ENCODE measurements at regions not wholly inside any gene's neighbourhood (a gene's known extent, or its start where the extent isn't known, plus 50 kb on each side); places are given as distances from the start of the nearest gene placed in this dataset.
"Not testable (repeated sequence)": the region's sequence is repeated elsewhere in the genome, so short reads cannot be mapped to it uniquely, and the experiment has no call there.

DNA sequence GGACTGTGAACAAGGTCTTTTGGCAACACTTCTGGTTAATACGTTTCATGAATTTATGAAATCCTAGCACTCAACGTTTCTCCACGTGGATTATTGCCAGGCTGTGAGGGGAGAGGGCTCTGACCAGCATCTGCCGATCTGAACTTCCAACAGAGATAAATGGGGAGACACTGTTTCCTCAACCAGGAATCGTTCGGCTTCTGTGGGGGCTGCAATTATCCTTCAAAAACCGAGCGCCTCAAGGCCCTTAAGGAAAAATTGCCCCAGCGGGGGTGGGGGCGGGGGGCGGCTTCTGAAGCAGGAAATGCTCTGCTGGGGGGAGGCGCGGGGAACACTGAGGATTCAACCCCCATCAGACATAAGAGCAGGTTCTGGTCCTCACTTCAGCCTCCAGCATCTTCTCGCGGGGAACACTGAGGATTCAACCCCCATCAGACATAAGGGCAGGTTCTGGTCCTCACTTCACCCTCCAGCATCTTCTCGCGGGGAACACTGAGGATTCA, 155.6 kb downstream of the BRD1 start:
- H3K9ac ChIP-seq (ENCODE audit: low read length) = no peak overlapping the region
- H3K9me3 ChIP-seq (replicated peaks; ENCODE audit: insufficient read depth, low read length) = no peaks in the 10 kb centered on the region
- no peaks in the 10 kb centered on the region for H3F3A ChIP-seq (ENCODE audit: insufficient read depth, low read length)
- H3K79me2 ChIP-seq (ENCODE audit: low read length) = no peaks in the 10 kb centered on the region
- no peak overlapping the region for H2AFZ ChIP-seq (ENCODE audit: low read length)
- no peaks in the 10 kb centered on the region for H3K36me3 ChIP-seq (replicated peaks; ENCODE audit: insufficient read depth, low read length)
- H3K27me3 ChIP-seq (replicated peaks; ENCODE audit: insufficient read depth, low read length) = peaks cover 66% of the 10 kb centered on the region
- DNase-seq = no peak
- H3K4me1 ChIP-seq (ENCODE audit: low read length) = no peaks in the 10 kb centered on the region
- H4K20me1 ChIP-seq (ENCODE audit: insufficient read depth, low read length) = no peaks in the 10 kb centered on the region
- no peak overlapping the region for H3K4me2 ChIP-seq (ENCODE audit: low read depth, low read length)
- no peaks in the 10 kb centered on the region for H3K9me2 ChIP-seq (replicated peaks; ENCODE audit: insufficient read depth, low read length)
- H3K27ac ChIP-seq (ENCODE audit: low read length) = no peak overlapping the region
- no peak overlapping the region for H3K4me3 ChIP-seq (ENCODE audit: low read length)
- TF ChIP-seq EZH2phosphoT487 (IDR thresholded peaks at IDR 0.05; ENCODE audit: low read length) = no peak
- TF ChIP-seq, protein P1, sequence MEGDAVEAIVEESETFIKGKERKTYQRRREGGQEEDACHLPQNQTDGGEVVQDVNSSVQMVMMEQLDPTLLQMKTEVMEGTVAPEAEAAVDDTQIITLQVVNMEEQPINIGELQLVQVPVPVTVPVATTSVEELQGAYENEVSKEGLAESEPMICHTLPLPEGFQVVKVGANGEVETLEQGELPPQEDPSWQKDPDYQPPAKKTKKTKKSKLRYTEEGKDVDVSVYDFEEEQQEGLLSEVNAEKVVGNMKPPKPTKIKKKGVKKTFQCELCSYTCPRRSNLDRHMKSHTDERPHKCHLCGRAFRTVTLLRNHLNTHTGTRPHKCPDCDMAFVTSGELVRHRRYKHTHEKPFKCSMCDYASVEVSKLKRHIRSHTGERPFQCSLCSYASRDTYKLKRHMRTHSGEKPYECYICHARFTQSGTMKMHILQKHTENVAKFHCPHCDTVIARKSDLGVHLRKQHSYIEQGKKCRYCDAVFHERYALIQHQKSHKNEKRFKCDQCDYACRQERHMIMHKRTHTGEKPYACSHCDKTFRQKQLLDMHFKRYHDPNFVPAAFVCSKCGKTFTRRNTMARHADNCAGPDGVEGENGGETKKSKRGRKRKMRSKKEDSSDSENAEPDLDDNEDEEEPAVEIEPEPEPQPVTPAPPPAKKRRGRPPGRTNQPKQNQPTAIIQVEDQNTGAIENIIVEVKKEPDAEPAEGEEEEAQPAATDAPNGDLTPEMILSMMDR (IDR thresholded peaks at IDR 0.05; ENCODE audit: low read length) = no peak
- no peak for TF ChIP-seq EZH2 (optimal IDR thresholded peaks at IDR 0.05; ENCODE audit: low read depth, low read length)

DNA sequence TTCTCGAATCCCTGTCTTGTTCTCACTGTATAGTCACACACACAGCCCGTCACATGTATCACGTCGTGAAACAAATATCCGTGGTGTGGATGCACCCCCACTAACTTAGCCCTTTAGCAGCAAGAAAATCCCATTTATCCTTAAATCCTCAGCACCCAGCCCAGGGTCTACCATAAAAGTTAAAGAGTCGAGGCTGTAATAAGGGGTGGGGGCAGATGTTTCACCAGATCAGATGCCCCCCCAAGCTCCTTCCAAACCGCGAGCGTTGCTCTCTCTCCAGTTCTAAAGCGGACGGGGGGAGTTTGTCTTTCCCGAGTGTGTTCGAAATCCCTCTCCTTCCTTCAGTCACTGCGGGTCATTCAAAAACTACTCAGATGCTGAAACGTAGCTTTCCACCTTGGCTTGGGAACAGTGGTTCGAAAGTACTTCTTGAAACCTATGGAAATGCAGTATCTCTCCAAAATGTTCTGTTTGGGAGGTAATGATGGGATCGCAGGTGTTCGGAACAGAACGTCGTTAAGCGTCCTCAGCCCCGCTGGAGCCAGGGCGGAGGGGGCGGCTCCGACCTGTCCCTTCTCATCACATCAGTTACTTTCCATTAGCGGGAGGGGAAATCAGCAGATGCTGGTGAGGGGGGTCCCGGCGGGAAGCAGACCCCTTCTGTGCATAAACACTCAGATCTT, 156.2 kb downstream of the BRD1 start:
- Histone ChIP-seq H3K9me2 (replicated peaks; ENCODE audit: insufficient read depth, low read length) (no peaks in the 10 kb centered on the region), H3K4me2 (ENCODE audit: low read depth, low read length) (no peak overlapping the region), H4K20me1 (ENCODE audit: insufficient read depth, low read length) (no peaks in the 10 kb centered on the region), H3K9ac (ENCODE audit: low read length) (no peak overlapping the region), H3K27me3 (replicated peaks; ENCODE audit: insufficient read depth, low read length) (peaks cover 60% of the 10 kb centered on the region), H2AFZ (ENCODE audit: low read length) (no peak overlapping the region), H3K79me2 (ENCODE audit: low read length) (no peaks in the 10 kb centered on the region), H3K36me3 (replicated peaks; ENCODE audit: insufficient read depth, low read length) (no peaks in the 10 kb centered on the region), H3K4me1 (ENCODE audit: low read length) (no peaks in the 10 kb centered on the region), H3F3A (ENCODE audit: insufficient read depth, low read length) (no peaks in the 10 kb centered on the region), H3K4me3 (ENCODE audit: low read length) (no peak overlapping the region), H3K27ac (ENCODE audit: low read length) (no peak overlapping the region), H3K9me3 (replicated peaks; ENCODE audit: insufficient read depth, low read length) (no peaks in the 10 kb centered on the region)
- TF ChIP-seq EZH2 (optimal IDR thresholded peaks at IDR 0.05; ENCODE audit: low read depth, low read length) (no peak), EZH2phosphoT487 (IDR thresholded peaks at IDR 0.05; ENCODE audit: low read length) (no peak)
- TF ChIP-seq, protein P1 (IDR thresholded peaks at IDR 0.05; ENCODE audit: low read length) = no peak
- DNase-seq = no peak

DNA sequence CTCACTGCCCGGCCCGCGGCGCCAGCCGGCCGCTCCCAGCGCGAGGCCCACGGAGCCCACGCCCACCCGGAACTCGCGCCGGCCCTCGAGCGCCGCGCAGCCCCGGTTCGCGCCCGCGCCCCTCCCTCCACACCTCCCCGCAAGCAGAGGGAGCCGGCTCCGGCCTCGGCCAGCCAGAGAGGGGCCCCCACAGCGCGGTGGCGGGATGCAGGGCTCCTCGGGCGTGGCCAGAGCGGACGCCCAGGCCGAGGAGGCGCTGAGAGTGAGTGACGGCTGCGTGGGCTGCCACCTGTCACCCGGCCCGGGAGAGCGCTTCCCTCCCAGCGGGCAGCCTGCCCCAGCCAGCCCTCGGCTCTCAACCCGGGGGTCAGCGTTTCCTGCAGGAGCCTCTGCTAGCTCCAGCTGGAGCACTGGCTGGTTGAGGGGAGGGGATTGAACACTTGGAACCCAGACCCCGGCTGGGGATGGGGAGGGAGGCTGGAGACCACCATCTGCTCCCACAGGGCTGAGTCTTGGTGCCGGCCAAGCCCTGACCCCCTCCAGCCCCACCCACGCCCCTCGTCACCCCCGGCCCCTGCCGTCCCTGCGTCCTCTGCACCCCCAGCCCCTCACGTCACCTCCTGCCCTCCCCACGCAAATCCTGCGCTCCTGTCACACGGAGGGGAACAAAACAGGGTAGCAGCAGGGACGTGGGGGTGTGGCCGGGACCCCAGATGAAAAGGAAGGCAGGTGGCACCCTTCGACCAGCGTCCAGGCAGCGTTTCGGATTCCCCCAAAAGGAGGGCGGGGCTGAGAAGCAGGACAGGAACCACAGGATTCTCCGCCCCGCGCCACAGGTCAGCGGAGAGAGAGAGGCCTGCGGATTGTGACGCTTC, 157.0 kb downstream of the BRD1 start:
- no peaks in the 10 kb centered on the region for H3K9me3 ChIP-seq (replicated peaks; ENCODE audit: insufficient read depth, low read length)
- no peak overlapping the region for H3K4me2 ChIP-seq (ENCODE audit: low read depth, low read length)
- no peak overlapping the region for H3K9ac ChIP-seq (ENCODE audit: low read length)
- no peaks in the 10 kb centered on the region for H3K79me2 ChIP-seq (ENCODE audit: low read length)
- H3K27ac ChIP-seq (ENCODE audit: low read length) = no peak overlapping the region
- H3K4me3 ChIP-seq (ENCODE audit: low read length) = no peak overlapping the region
- H3K4me1 ChIP-seq (ENCODE audit: low read length) = no peaks in the 10 kb centered on the region
- H3F3A ChIP-seq (ENCODE audit: insufficient read depth, low read length) = no peaks in the 10 kb centered on the region
- peaks cover 60% of the 10 kb centered on the region for H3K27me3 ChIP-seq (replicated peaks; ENCODE audit: insufficient read depth, low read length)
- DNase-seq = no peak
- H3K9me2 ChIP-seq (replicated peaks; ENCODE audit: insufficient read depth, low read length) = no peaks in the 10 kb centered on the region
- TF ChIP-seq EZH2 (optimal IDR thresholded peaks at IDR 0.05; ENCODE audit: low read depth, low read length) = no peak
- H2AFZ ChIP-seq (ENCODE audit: low read length) = no peak overlapping the region
- H4K20me1 ChIP-seq (ENCODE audit: insufficient read depth, low read length) = no peaks in the 10 kb centered on the region
- no peaks in the 10 kb centered on the region for H3K36me3 ChIP-seq (replicated peaks; ENCODE audit: insufficient read depth, low read length)

DNA sequence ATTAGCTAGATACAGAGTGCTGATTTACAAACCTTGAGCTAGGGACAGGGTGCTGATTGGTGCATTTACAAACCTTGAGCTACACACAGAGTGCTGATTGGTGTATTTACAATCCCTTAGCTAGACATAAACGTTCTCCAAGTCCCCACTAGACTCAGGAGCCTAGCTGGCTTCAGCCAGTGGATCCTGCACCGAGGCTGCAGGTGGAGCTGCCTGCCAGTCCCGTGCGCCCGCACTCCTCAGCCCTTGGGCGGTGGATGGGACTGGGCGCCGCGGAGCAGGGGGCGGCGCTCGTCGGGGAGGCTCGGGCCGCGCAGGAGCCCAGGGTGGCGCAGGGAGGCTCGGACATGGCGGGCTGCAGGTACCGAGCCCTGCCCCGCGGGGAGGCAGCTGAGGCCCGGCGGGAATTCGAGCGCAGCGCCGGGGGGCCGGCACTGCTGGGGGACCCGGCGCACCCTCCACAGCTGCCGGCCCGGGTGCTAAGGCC, 157.7 kb downstream of the BRD1 start:
- not testable (repeated sequence) for H3K36me3 ChIP-seq (replicated peaks; ENCODE audit: insufficient read depth, low read length); H3K27ac ChIP-seq (ENCODE audit: low read length); H3F3A ChIP-seq (ENCODE audit: insufficient read depth, low read length); H2AFZ ChIP-seq (ENCODE audit: low read length); H3K79me2 ChIP-seq (ENCODE audit: low read length); DNase-seq; H3K9me2 ChIP-seq (replicated peaks; ENCODE audit: insufficient read depth, low read length); H4K20me1 ChIP-seq (ENCODE audit: insufficient read depth, low read length); H3K4me3 ChIP-seq (ENCODE audit: low read length); H3K9ac ChIP-seq (ENCODE audit: low read length); H3K9me3 ChIP-seq (replicated peaks; ENCODE audit: insufficient read depth, low read length); H3K4me2 ChIP-seq (ENCODE audit: low read depth, low read length); H3K4me1 ChIP-seq (ENCODE audit: low read length)
- peaks cover 62% of the 10 kb centered on the region for H3K27me3 ChIP-seq (replicated peaks; ENCODE audit: insufficient read depth, low read length)

DNA sequence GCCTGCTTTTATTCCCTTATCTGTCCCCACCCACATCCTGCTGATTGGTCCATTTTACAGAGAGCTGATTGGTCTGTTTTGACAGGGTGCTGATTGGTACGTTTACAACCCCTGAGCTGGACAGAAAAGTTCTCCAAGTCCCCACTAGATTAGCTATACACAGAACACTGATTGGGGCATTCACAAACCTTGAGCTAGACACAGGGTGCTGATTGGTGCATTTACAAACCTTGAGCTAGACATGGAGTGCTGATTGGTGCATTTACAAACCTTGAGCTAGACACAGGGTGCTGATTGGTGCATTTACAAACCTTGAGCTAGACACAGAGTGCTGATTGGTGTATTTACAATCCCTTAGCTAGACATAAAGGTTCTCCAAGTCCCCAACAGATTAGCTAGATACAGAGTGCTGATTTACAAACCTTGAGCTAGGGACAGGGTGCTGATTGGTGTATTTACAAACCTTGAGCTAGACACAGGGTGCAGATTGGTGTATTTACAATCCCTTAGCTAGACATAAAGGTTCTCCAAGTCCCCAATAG, 158.2 kb downstream of the BRD1 start:
- not testable (repeated sequence) for H3K9me3 ChIP-seq (replicated peaks; ENCODE audit: insufficient read depth, low read length); H3K4me2 ChIP-seq (ENCODE audit: low read depth, low read length); H4K20me1 ChIP-seq (ENCODE audit: insufficient read depth, low read length); H3K9ac ChIP-seq (ENCODE audit: low read length); H3K79me2 ChIP-seq (ENCODE audit: low read length); H3K4me1 ChIP-seq (ENCODE audit: low read length); H3F3A ChIP-seq (ENCODE audit: insufficient read depth, low read length); H3K9me2 ChIP-seq (replicated peaks; ENCODE audit: insufficient read depth, low read length); H3K36me3 ChIP-seq (replicated peaks; ENCODE audit: insufficient read depth, low read length); H3K4me3 ChIP-seq (ENCODE audit: low read length); H2AFZ ChIP-seq (ENCODE audit: low read length); H3K27ac ChIP-seq (ENCODE audit: low read length); DNase-seq
- H3K27me3 ChIP-seq (replicated peaks; ENCODE audit: insufficient read depth, low read length) = peaks cover 63% of the 10 kb centered on the region

Measured in MM.1S (cell line).